Fibroblast of upper back skin (primary cell): ENCODE measurements at regions not wholly inside any gene's neighbourhood (a gene's known extent, or its start where the extent isn't known, plus 50 kb on each side); places are given as distances from the start of the nearest gene placed in this dataset.

Experiments
- DNase-seq: peaks from one replicate; pipeline ENCODE4 v3.0.0-alpha.2; 2013

DNA sequence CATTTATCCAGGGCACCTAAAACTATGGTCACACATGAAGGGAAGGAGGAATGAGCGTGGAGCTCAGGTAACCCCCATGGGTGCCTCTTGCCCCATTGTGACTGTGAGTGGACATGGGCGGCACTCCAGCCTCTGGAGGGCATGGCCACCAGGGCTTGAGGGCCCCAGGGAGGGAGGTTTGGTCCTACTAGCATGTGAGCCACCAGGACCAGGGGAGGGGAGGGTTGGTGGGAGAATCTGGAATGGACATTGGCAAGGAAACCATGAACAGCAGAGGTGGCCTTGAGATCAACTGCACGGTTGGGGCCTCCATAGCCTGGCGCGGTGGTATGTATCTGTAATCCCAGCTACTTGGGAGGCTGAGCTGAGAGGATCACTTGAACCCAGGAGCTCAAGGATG lies 623.6 kb downstream of the AACS start:
- DNase-seq, result no peak

DNA sequence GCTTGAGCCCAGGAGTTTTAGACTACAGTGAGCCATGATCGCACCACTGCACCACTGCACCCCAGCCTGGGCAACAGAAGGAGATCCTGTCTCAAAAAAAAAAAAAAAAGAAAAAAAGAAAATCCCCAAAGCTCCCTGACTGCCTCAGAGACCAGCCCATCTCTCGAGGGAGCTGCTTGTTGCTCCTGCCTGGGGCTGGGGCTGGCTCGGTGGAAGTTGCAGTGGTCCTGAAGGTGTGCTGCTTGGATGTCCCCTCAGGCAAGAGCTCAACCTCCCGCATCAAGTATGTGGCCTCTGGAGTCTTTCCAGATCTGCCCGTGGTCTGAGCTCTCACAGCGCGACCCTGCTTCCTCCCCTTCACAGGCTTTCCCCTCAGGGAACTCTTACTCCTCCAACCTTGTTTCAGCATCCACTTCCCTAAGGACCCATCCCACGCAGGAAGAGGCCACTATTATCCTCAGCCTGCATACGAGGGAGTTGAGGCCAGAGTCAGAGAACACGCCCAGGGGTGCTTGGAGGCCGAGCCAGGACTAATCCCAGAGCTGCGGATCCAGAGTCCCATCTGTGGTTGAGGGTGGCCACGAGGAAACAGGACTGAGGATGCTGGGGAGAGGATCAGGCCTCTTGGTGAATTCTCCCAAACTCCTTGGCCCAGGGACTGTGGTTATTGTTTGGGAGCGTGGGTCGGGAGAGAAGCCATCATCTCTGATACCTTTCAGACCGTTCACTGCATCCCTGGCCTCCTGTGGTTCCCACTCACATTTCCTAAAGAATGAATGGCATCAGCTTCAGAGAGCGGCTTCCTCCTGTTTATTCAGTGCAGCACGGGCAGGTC lies 624.6 kb downstream of the AACS start:
- no peak for DNase-seq

DNA sequence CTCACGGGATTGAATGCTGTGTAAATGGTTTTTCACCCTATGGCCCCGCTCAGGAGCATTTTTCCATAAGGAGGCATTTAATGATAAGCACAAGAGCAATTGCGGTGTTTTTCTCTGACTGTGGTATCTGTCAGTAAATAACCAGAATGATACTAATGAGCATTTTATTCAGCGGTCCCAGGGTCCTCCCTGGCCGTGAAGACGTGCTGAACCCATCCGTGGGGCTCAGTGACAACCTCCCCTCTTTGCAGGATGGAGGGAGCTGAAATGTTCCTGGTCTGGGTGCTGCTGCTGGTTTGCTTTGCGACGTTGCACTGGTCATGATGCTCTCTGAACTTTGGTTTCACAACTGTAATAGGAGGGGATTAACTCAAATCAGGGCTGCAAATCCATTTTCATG lies 625.6 kb downstream of the AACS start:
- DNase-seq, result no peak

DNA sequence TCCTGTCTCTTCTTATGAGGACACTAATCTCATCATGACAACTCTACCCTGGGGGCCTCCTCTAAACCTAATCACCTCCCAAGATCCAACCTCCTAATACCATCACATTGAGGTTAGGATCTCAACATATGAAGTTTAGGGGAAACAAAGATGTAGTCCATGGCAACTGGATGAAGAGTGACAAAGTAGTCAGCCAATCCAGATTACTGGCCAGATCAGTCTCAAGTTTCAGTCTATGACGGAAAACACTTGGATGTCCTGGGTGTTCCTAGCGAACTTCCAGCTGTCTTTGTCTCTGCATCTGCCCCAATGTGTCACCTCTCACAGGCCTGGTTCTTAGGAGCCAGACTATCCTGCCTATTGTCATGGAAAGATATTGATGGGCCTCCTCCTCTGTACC lies 630.8 kb downstream of the AACS start:
- DNase-seq, result no peak

DNA sequence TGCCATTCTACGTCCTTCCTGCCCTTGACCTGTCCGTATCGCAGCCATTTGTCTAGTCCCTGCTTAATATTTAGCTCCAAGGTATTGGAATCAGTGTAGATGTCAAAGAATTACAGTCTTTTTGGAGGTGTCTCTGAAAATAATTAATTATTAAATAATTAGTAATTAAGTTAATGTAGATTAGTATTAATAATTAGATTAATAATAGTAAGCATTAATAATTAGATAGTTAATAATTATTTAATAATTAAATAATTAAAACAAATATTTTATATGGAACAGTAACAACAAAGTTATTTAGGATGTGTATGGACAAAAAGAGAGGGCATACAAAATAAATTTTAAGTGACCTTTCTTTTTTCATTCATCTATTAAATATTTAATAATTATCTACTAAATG lies 639.6 kb downstream of the AACS start:
- no peak for DNase-seq

DNA sequence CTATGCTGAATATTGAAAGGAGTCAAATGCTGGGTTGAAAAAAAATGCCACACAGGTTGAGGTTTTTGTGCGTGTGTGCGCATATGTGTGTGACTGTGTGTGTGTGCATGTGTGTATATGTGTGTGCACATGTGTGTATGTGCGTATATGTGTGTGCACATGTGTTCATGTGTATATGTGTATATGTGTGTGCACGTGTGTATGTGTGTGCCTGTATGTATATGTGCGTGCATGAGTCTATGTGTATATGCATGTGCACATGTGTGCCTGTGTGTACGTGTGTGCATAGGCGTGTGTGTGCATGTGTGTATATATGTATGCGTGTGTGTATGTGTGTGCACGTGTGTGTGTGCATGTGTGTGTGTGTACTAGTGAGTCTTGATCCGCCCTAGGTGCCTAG lies 655.7 kb downstream of the AACS start:
- no peak for DNase-seq

DNA sequence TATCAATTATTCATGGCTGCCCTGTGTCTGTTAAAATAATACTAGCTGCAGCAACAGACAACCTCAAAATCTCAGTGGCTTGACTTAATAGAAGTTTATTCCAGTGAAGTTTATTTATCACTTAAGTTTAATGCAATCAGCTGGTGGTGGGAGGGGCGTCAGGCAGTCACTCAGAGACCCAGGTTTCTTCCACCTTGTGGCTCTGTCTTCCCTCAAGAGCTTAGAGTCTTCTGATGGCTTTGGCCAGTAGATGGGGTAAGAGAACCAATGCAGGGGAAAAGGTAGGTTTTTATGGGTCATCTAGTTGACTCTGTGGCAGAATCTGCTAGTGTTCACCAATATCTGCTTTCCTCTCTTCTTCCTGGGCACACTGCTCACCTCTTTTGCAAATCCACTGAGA lies 668.9 kb downstream of the AACS start:
- no peak for DNase-seq

DNA sequence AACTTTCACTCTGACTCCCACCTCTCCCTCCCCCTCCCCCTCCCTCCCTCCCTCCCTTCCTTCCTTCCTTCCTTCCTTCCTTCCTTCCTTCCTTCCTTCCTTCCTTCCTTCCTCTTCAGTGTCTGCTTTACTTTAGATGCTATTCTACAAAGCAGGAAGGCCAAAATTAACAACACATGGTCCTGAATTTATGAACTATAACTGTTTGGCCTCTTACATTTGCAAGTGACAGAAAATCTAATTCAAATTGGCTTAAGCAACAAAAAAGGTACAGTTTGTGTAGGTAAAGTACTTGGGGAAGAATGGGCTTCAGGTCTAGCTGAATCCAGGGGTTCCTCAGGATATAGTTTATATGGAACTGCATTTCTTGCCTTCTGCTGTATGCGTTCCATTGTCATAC lies 673.0 kb downstream of the AACS start:
- no peak for DNase-seq

DNA sequence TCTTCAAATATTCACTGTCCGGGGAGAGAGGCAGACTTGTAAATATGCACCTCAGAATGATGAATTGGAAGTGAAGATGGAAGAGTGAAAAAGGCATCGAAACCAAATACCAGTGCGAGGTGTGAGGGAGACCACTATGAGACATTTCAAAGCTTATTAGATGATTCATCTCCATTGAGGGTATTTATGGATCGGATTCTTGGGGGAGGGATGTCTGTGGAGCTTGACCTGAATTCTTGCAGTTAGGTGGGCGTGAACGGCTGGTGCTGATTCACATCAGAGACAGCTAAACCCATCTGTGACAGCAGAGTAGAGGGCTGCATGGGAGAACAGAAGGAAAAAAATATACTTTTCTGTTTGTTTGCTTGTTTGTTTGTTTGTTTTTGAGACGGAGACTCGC lies 677.2 kb downstream of the AACS start:
- no peak for DNase-seq

DNA sequence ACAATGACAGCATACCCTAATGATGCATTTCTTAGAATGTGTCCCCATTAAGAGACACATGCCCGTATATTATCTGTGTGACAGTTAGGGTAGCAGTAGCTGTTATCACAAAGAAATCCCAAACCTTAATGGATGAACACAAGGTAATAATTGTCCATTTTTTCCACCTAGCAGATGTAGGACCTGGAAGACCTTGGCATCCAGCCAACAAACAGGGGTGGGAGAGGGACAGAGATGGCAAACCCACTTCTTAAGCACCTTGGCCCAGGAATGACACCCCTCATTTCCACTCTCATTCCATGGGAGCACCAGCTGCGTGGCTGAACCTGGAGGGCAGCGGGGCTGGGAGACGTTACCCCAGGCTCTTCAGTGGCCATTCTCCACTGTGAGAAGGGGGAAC lies 679.0 kb downstream of the AACS start:
- no peak for DNase-seq

DNA sequence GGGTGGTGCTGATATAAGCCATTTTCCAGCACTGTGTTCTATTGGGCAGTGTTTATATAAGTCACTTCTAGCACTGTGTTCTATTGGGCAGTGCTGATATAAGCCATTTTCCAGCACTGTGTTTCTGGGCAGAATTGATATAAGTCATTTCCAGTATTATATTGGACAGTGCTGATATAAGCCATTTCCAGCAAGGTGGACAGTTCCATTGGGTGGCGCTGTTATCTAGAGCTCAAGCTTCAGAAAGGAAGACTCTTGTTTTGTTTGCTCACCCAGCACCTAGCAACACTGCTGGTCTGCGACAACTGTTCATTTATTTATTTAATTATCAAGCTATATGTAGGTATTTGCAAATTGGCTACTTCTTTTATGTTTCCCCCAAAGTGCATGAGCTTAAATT lies 690.3 kb downstream of the AACS start:
- no peak for DNase-seq

DNA sequence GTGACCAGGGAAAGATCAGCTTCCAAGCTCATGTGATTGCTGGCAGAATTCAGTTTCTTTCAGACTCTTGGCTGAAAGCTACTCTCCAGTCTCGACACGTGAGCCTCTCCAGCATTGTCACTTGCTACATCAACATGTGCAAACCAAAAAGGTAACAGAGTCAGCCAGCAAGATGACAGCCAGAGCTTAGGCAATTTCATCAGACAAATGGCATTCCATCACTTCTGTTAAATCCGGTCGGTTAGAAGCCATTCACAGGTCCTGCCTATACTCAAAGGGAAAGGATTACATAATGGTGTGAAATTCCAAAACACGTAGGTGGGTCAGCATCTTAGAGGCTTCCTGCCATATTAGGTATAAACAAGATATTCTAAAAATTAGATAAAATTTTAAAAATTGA lies 700.9 kb downstream of the AACS start:
- DNase-seq, result no peak

DNA sequence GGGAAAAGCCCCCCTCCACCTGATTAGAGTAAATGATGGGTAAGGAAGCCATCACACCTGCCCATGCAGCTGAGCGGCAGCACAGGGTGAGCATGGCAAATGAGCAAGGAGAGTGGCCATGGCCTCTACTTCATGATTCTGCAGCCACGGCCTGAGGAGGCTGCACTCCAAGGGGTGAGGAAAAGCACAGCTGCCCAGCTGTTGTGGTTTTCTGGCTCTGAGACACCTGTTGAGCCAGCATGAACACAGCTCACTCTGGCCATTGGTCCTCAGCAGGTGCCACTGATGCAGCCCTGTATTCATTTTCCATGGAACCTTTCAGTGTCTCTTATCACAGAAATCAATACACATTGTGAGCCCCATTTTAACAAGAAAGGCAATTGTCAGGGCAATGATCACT lies 707.2 kb downstream of the AACS start:
- DNase-seq, result no peak

DNA sequence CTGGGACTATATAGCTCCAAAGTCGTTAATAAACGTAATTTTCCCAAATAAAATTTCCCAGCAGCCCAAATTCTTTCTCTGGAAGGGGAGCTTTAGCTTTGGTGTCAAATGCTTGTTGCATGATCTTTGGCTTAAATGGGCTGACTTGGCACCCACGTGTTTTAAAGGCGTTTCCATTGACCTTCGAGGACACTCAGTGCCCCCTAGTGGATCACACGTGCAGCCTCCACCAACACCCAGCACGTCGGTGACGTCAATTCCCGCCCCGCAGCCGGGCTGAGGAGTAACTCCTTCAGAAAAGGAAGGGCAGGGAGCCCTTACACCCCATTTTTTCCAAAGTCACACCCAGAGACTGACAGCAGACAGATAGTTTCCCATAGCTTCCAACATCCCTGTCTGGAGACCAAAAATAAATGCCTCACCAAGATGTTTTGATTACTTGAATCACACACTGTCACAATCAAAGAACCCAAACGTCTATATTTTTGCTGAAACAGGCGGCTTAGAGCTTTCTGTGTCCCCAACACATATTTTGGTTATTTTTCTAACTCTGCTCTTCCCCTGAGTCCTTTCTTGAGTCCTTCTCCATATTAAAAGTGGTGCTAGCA lies 707.9 kb downstream of the AACS start:
- no peak for DNase-seq

DNA sequence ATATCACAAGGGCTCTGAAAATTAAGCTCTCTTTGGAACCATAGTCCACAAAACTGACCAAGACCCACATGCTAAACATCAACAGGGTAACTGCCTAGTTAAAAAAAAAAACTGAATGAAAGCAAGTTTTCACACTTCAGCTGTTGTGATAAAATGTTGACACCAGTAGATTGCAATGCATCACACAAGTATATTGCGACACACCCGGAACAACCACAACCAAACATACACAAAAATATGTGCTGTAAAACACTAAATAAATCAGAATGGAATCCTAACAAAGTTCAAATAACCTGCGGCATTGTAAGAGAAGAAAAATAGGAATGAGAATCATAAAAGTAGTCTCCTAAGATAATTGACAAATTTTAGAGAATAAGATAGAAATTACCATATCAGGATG lies 710.3 kb downstream of the AACS start:
- no peak for DNase-seq

DNA sequence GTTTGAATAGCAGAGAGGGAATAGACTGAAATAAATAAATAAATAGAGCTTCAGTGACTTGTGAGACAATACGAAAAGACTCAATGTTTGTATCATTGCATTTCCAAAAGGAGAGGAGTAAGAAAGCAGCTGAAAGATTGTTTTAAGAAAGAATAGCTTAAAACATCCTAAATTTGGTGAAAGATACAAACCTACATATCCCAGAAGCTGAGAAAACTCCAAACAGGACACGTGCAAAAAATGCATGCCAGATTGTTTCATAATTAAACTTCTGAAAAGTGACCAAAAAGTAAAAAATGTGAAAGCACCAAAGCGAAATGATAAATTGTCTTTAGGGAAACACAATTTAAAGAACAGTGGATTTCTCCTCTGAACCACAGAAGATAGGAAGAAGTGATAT lies 711.0 kb downstream of the AACS start:
- DNase-seq, result no peak

DNA sequence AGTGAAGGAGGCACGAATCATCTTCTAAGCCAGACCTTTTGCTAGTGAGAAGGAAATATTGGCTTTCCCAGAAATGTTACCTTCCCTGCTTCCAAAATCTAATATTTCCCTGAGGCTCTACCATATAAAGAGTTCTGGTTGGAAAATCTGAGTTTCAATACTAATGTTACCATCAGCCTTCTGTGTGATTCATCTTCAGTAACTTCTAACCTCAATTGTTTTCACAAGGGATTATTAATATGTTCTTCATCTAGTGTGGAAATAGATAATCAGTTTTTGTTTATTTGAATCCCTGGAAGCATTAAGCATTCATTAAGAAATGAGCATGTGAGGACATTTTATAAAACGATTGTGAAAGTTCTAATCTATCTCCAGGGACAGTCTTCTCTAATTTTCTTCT lies 720.9 kb downstream of the AACS start:
- DNase-seq, result no peak

DNA sequence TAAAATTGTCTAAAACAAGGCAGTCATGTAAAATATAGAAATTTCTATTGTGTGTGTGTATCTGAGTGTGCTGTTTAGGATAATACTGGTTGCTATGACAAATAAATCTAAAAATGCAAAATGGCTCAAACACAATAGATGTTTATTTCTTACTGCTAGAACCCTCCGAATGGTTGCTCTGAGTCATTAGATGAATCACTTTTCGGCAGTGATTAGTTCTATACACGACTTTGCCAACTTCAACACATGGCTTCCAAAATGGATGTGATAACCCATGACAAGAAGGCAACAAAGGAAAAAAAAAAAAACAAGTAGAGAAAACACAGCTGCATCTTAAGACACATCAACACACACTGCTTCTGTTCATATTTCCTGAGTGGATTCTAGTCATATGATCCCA lies 729.2 kb downstream of the AACS start:
- no peak for DNase-seq

DNA sequence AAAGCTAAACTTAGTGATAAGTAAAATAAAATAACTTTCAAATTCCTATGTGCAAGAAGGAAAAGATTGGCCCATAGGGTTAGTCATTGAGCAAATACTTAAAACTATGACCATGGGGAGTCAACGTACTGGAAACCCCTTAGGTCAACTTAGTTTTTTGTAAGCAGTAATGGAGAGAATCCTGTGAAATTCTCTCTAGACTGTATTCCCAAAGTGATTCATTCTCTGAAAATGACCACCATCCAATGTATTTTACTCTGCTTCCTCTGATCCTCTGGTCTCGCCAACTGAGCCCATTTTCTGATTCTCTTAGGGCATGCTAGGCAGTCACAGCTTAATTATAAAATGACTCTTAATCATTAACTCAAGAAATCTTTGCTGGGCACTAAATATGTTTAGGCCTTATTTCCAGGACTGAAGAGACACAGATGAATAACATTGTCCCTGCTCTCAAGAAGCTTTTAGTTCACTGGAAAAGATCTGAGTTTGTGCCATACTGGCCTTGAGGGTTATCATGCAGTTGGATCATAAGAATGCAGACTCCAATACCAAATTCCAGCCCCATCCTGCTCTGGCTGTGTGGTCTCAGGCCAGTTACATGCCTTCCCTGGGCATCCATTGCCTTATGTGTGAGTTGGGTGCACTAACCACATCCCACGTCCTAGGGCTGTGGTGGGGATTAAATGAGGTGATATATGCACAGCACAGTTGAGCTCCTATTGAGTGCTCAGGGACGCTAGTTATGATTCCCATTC lies 732.4 kb downstream of the AACS start:
- DNase-seq, result peak; percentile 1

DNA sequence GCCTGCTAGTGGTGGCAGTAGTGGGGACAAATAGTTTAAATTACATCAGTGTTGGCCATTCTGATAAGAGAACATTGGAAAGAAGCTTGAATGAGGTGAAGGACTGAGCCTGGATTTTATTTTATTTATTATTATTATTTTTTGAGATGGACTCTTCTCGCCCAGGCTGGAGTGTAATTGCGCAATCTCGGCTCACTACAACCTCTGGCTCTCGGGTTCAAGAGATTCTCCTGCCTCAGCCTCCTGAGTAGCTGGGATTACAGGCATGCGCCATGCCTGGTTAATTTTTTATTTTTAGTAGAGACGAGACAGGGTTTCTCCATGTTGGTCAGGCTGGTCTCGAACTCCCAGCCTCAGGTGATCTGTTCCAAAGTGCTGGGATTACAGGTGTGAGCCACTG lies 739.4 kb downstream of the AACS start:
- DNase-seq, result no peak

DNA sequence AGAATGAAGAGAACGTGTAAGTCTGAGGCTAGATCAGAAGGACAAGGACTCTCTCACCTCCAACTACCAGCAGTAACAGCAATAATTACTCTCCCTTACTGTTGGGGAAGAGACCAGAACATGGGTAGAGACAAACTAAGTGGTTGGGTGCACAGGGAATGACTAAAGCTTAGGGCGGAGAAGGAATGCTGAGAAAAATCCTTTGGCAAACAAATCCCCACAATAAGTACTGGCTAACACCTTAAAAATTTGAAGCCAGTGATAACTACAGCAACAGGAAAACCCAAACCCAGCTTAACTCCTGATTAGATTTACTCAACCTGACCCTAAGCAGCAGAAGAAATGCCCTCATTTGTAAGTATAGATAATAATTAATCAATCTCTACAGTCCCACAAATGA lies 759.0 kb downstream of the AACS start:
- no peak for DNase-seq

DNA sequence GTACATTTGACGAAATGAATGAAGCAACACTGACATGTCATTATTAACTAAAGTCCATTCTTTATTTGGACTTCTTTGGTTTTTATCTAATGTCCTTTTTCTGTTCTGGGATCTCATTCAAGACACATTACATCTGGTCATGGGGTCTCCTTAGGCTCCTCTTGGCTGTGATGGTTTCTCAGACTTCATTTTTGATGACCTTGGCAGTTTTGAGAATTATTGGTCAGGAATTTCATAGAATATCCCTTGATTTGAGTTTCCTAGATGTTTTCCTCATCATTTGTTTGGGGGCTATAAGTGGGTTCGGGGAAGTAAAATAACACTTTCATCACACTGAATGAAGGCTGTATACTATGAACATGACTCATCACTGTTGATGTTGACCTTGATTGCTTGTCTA lies 770.6 kb downstream of the AACS start:
- no peak for DNase-seq

DNA sequence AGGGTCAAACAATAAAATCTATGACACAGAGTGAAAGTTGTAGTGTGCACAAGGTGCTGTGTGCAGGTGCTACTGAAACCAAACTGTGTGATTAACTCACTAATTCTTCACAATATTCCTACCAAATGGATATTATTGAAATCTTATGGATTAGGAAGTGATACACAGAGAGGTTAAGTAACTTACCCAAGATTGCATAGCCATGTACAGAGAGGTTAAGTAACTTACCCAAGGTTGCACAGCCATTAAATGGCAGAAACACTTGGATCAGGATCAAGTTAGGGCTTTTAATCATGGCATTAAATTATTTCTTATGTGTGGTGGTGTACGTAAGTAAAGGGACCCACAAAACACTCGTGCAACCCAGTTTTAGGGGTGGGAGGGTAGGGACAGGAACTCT lies 771.4 kb downstream of the AACS start:
- no peak for DNase-seq

DNA sequence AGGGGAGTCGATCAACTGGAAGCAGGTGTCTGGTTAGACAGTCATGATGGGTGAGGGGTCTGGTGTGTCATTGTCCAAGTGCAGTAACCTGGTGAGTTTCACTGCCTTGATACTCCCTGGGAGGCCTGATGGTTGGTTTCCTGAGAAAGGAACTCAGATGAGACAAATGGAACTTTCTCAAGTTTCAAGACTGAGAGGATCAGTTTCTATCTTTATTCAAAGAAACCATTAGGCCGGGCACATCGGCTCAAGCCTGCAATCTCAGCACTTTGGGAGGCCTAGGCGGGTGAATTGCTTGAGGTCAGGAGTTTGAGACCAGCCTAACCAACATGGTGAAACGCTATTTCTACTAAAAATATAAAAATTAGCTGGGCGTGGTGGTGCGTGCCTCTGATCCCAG lies 776.1 kb downstream of the AACS start:
- DNase-seq, result no peak
